GM19351 (cell line): ENCODE measurements at regions not wholly inside any gene's neighbourhood (a gene's known extent, or its start where the extent isn't known, plus 50 kb on each side); places are given as distances from the start of the nearest gene placed in this dataset.
"Not testable (repeated sequence)": the region's sequence is repeated elsewhere in the genome, so short reads cannot be mapped to it uniquely, and the experiment has no call there.

Source experiments
- ATAC-seq: cut with Tn5 transposase; IDR thresholded peaks from one replicate; pipeline ENCODE4 v1.9.1; 2021; ENCODE audit warnings: mild to moderate bottlenecking, moderate library complexity; ENCODE audit not compliant: unreplicated experiment

- ATAC-seq = no peak
These were observed 110.1 kb downstream of the NPTX2 start for GRCh38 chr7:98727146-98727709.

- ATAC-seq = no peak
These were observed 111.5 kb downstream of the NPTX2 start for GRCh38 chr7:98728555-98728954.

- ATAC-seq = no peak
These were observed 112.0 kb downstream of the NPTX2 start for GRCh38 chr7:98729121-98729520.

- ATAC-seq = no peak
These were observed 113.2 kb downstream of the NPTX2 start for GRCh38 chr7:98730326-98730725.

- ATAC-seq = no peak
These were observed 114.6 kb downstream of the NPTX2 start for GRCh38 chr7:98731651-98732050.

- no peak for ATAC-seq
These were observed 116.0 kb downstream of the NPTX2 start for GRCh38 chr7:98733036-98733435.

GRCh38 chr7:98735801-98736200, 118.7 kb downstream of the NPTX2 start:
- no peak for ATAC-seq

- not testable (repeated sequence) for ATAC-seq
These were observed 119.4 kb downstream of the NPTX2 start for GRCh38 chr7:98736461-98736860.

GRCh38 chr7:98737176-98737575, 120.1 kb downstream of the NPTX2 start:
- ATAC-seq = no peak

GRCh38 chr7:98740643-98741042, 123.6 kb downstream of the NPTX2 start:
- ATAC-seq = no peak

- no peak for ATAC-seq
These were observed 124.0 kb downstream of the TMEM130 start for GRCh38 chr7:98745722-98746318.

GRCh38 chr7:98748090-98748489, 121.7 kb downstream of the TMEM130 start:
- ATAC-seq = no peak

GRCh38 chr7:98753176-98753575, 116.6 kb downstream of the TMEM130 start:
- ATAC-seq = no peak

- ATAC-seq = no peak
These were observed 115.8 kb downstream of the TMEM130 start for GRCh38 chr7:98753989-98754479.

GRCh38 chr7:98755138-98755898, 114.5 kb downstream of the TMEM130 start:
- ATAC-seq = no peak

- ATAC-seq = no peak
These were observed 111.7 kb downstream of the TMEM130 start for GRCh38 chr7:98758157-98758556.

GRCh38 chr7:98760201-98760651, 109.6 kb downstream of the TMEM130 start:
- ATAC-seq = no peak

GRCh38 chr7:98761225-98761624, 108.6 kb downstream of the TMEM130 start:
- ATAC-seq = no peak

- no peak for ATAC-seq
These were observed 107.2 kb downstream of the TMEM130 start for GRCh38 chr7:98762620-98763019.

- no peak for ATAC-seq
These were observed 106.4 kb downstream of the TMEM130 start for GRCh38 chr7:98763441-98763840.

GRCh38 chr7:98764946-98765345, 104.9 kb downstream of the TMEM130 start:
- no peak for ATAC-seq

- not testable (repeated sequence) for ATAC-seq
These were observed 99.7 kb downstream of the TMEM130 start for GRCh38 chr7:98770085-98770484.
